SIG-M5 treated with dmso at 0.1 percent for 504 hours (cell line): ENCODE measurements at regions not wholly inside any gene's neighbourhood (a gene's known extent, or its start where the extent isn't known, plus 50 kb on each side); places are given as distances from the start of the nearest gene placed in this dataset.

Source experiments
- DNase-seq: peaks from one replicate; lab custom pipeline; 2025; ENCODE audit not compliant: unreplicated experiment; lab: John Stamatoyannopoulos, UW

GRCh38 chr2:221215487-221215886 lies 356.6 kb downstream of the EPHA4 start:
- DNase-seq: no peak

DNA sequence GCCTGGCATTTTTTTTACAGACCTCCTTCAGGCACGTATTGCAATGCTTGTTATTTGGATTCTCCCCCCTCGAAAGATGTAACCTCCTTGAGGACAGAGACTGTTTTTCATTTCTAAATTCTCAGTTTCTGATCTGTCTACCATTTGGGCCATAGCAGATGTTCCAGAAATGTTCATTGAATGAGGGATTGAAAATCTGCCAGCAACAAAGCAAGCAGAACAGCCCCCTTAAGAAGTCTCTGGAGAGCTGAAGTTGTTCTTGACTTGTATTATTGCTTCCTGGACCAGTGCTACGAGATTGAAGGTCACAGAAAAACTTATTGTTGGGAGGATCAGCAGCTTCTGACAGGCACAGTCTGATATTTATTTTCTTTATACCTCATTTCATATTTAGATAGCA lies 355.5 kb downstream of the EPHA4 start:
- DNase-seq: no peak

DNA sequence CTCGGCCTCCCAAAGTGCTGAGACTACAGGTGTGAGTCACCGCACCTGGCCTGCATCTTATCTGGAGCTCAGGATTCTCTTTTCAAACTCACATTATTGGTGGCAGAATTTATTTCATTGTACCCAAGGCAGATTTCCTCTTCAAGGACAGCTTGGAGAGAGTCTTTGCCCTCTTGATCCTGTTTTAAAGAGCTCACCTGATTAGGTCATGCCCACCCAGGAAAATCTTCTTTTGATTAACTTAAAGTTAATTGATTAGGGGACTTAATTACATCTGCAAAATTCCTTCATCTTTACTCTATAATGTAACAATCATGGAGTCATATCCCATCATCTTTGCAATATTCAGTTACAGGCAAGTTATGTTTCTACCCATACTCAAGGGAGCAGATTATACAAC lies 346.4 kb downstream of the EPHA4 start:
- no peak for DNase-seq

GRCh38 chr2:221228214-221228769 lies 343.8 kb downstream of the EPHA4 start:
- no peak for DNase-seq

- no peak for DNase-seq
Observed at GRCh38 chr2:221229099-221229498, 343.0 kb downstream of the EPHA4 start.

GRCh38 chr2:221231511-221231910 lies 340.6 kb downstream of the EPHA4 start:
- no peak for DNase-seq

- no peak for DNase-seq
Observed at GRCh38 chr2:221235941-221236340, 336.2 kb downstream of the EPHA4 start.

DNA sequence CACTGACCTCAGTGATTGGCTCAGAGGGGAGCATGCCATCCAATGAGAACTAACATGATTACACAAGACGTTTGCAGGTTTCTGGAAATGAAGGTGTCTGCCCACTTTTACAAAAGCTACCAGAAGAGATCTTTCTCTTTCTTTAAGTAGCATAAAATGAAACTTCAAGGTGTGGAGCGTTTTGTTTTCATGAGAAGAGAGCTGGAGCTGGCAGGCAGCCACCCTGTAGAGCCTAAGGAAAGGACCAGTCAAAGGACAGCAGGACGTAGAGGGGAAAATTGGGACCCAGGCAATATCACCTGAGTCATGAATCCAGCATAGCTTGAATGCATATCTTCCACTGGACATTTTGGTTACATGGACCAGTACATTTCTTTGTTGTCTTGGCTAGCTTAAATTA lies 331.0 kb downstream of the EPHA4 start:
- no peak for DNase-seq

DNA sequence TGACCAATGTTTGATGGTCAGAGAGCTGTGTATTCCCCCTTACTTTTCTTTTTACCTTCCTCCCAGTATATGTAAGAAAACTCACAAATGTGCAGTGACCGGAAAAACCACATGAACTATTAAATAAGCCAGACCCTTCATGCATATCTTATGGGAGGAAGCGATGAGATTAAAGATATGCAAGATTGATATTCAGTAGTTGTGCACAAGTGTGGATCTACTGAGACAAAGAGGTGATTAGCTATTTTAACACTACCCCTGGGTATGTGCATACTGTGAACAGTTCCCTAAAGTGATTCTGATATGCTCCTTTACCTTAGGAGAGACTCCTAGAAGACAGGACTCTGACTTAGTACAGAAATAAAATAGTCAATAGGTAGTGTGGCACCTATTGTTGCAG lies 328.3 kb downstream of the EPHA4 start:
- DNase-seq: no peak

DNA sequence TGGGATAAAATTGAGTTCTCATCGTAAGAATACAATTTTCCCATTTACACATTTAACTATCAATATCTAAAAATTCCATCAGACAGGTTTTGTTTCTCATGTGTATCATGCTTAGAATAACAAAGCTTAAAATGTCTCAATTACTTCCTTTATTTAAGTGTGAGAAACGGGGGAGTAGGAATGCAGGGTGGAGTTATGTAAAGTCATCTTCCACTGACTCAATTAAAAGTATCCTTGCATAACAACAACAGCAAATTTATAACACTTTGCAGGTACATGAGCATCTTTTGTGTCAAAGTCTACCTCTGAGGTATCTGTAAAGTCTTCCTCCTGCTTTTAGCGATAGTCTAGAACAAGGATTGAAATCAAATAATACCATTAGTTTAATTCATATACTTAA lies 327.1 kb downstream of the EPHA4 start:
- no peak for DNase-seq

DNA sequence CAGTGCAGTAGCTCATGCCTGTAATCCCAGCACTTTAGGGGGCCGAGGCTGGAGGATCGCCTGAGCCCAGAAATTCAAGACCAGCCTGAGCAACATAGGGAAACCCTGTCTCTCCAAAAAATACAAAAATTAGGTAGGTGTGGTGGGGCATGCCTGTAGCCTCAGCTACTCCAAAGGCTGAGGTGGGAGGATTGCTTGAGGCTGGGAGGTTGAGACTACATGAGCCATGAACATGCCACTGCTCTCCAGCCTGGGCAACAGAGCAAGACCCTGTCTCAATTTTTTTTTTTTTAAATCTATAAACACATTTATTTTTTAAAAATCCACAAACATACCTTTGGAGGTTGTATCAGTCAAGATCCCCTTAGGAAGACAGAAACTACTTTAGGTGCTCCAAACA lies 326.3 kb downstream of the EPHA4 start:
- DNase-seq: no peak

DNA sequence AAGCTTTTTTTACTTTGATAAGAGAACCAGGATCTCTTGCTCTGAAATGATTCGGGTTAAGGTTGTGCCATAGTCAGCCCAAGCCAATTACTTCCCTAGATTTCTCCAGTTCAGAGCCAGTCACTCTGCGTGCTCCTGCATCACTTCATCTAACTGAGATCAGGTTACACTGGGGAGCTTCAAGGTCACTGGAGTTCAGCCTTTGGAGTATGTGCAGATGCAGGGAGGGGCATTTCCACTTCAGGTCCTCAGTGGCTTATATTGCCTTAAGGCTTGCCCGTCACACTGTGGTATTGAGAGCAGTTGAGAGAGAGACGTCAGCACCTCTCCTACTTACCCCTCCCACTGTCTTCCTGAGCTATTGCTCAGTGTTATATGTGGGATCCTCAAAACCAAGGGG lies 317.8 kb downstream of the EPHA4 start:
- DNase-seq: no peak

DNA sequence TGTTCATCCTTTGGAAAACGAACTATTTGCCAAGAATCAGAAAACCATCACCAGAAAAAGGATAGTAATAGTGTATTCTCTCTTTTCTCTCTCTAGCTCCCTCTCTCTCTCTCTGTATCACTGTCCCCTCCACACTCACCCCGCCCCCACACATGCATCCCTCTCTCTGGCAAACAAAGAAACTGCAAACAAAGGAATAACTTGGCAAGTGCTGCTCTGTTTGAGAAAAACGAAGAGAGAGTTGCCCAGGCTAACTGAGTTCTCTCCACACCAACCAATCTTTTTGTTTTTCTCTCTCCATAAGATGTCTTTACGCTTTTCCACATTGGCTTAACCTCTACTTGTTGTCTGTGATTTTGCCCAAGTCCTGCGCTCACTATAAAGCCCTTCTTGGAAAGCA lies 316.2 kb downstream of the EPHA4 start:
- DNase-seq: no peak

DNA sequence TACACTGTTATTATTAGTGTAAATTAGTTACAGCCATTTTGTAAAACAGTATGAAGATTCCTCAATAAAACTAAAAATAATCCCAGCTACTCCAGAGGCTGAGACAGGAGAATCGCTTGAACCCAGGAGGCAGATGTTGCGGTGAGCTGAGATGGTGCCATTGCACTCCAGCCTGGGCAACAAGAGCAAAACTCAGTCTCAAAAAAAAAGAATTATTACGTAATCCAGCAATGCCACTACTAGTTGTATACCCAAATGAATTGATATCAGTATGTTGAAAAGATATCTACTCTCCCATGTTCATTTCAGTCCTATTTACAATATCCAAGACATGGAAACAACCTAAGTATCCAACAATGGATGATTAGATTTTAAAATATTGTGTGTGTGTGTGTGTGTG lies 313.6 kb downstream of the EPHA4 start:
- no peak for DNase-seq

DNA sequence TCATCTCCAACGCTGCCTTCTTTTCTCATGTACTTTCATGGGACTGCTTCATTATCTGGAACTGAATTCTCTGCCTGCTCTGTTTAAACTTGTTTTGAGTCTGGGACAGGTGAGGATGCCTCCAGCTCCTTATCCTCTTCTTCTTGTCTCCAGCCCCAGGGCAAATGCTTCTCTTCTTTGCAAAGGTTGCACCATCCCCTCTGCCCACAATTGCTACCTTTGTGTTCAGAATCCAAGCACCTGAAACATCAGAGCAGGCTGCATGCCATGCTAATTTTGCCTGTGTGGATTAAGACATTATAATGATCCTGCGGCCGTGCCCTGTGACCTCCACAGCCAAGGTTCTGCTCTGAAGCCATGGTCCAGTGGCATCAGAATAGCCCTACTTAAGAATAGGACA lies 309.5 kb downstream of the EPHA4 start:
- DNase-seq: no peak

DNA sequence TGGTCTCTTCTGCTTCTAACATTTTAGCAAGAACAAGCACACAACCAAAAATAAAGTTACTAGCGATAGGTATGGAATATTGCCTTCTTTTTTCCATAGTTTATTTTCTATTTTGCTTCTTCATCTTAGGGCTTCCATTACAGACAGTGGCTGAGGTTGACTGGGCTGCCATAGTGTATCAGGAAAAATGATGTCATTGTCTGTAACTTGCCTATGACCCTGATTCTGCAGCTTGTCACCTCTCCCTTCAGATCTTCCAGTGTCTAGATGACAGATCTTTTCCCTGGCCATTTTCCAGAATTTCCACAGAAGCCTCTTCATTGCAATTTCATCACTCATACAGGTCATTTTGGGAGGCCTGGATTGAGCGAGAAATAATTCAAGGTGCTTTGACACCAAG lies 308.5 kb downstream of the EPHA4 start:
- no peak for DNase-seq

- DNase-seq: no peak
Observed at GRCh38 chr2:221264318-221264717, 307.8 kb downstream of the EPHA4 start.

- DNase-seq: no peak
Observed at GRCh38 chr2:221267773-221268425, 304.2 kb downstream of the EPHA4 start.

GRCh38 chr2:221268631-221269030 lies 303.5 kb downstream of the EPHA4 start:
- no peak for DNase-seq

GRCh38 chr2:221270806-221271205 lies 301.3 kb downstream of the EPHA4 start:
- DNase-seq: no peak

GRCh38 chr2:221272729-221273128 lies 299.4 kb downstream of the EPHA4 start:
- DNase-seq: no peak

- DNase-seq: no peak
Observed at GRCh38 chr2:221276033-221276432, 296.1 kb downstream of the EPHA4 start.

GRCh38 chr2:221276601-221277000 lies 295.5 kb downstream of the EPHA4 start:
- no peak for DNase-seq
